H1 (cell line): ENCODE measurements at regions not wholly inside any gene's neighbourhood (a gene's known extent, or its start where the extent isn't known, plus 50 kb on each side); places are given as distances from the start of the nearest gene placed in this dataset.

ENCODE experiments used
- SIN3A ChIP-seq, 2 experiments: IDR thresholded peaks in 1 of 2; conservative IDR thresholded peaks in 1 of 2; 2 replicates each; pipeline ENCODE4 v1.6.1; 2011 to 2012; ENCODE audit warnings: low read length in 2 of 2, improper control_type of control experiment in 1 of 2, low read depth in 1 of 2, mild to moderate bottlenecking in 1 of 2
- SP2 ChIP-seq: IDR thresholded peaks from 2 replicates; pipeline ENCODE4 v1.6.1; 2012; ENCODE audit warnings: mild to moderate bottlenecking, low read length, inconsistent platforms
- SP4 ChIP-seq: IDR thresholded peaks from 2 replicates; pipeline ENCODE4 v1.6.1; 2012; ENCODE audit warnings: low read length, inconsistent platforms
- TAF7 ChIP-seq: optimal IDR thresholded peaks from 2 replicates; pipeline ENCODE3; 2011; ENCODE audit warnings: low read depth, mild to moderate bottlenecking, inconsistent platforms, low read length, moderate library complexity, borderline replicate concordance
- TF ChIP-seq, protein P1 (sequence below): fragments of 300-600 bp; sonication (generic); IDR thresholded peaks from 2 replicates; pipeline ENCODE4 v1.7.1; 2012; ENCODE audit warnings: low read length, moderate library complexity, mild to moderate bottlenecking, inconsistent platforms; ENCODE audit not compliant: insufficient replicate concordance
- TF ChIP-seq, protein P2 (sequence below), 3 experiments: IDR thresholded peaks; 1 replicate in 2 of 3; 2 replicates in 1 of 3; pipeline versions ENCODE4 v1.5.1 to v1.6.1; 2011; ENCODE audit warnings: low read length in 3 of 3, mild to moderate bottlenecking in 3 of 3, inconsistent platforms in 2 of 3, low read depth in 1 of 3, moderate library complexity in 1 of 3; ENCODE audit not compliant: insufficient read depth in 1 of 3; ENCODE audit errors: control extremely low read depth in 1 of 3

- TF ChIP-seq, protein P1, sequence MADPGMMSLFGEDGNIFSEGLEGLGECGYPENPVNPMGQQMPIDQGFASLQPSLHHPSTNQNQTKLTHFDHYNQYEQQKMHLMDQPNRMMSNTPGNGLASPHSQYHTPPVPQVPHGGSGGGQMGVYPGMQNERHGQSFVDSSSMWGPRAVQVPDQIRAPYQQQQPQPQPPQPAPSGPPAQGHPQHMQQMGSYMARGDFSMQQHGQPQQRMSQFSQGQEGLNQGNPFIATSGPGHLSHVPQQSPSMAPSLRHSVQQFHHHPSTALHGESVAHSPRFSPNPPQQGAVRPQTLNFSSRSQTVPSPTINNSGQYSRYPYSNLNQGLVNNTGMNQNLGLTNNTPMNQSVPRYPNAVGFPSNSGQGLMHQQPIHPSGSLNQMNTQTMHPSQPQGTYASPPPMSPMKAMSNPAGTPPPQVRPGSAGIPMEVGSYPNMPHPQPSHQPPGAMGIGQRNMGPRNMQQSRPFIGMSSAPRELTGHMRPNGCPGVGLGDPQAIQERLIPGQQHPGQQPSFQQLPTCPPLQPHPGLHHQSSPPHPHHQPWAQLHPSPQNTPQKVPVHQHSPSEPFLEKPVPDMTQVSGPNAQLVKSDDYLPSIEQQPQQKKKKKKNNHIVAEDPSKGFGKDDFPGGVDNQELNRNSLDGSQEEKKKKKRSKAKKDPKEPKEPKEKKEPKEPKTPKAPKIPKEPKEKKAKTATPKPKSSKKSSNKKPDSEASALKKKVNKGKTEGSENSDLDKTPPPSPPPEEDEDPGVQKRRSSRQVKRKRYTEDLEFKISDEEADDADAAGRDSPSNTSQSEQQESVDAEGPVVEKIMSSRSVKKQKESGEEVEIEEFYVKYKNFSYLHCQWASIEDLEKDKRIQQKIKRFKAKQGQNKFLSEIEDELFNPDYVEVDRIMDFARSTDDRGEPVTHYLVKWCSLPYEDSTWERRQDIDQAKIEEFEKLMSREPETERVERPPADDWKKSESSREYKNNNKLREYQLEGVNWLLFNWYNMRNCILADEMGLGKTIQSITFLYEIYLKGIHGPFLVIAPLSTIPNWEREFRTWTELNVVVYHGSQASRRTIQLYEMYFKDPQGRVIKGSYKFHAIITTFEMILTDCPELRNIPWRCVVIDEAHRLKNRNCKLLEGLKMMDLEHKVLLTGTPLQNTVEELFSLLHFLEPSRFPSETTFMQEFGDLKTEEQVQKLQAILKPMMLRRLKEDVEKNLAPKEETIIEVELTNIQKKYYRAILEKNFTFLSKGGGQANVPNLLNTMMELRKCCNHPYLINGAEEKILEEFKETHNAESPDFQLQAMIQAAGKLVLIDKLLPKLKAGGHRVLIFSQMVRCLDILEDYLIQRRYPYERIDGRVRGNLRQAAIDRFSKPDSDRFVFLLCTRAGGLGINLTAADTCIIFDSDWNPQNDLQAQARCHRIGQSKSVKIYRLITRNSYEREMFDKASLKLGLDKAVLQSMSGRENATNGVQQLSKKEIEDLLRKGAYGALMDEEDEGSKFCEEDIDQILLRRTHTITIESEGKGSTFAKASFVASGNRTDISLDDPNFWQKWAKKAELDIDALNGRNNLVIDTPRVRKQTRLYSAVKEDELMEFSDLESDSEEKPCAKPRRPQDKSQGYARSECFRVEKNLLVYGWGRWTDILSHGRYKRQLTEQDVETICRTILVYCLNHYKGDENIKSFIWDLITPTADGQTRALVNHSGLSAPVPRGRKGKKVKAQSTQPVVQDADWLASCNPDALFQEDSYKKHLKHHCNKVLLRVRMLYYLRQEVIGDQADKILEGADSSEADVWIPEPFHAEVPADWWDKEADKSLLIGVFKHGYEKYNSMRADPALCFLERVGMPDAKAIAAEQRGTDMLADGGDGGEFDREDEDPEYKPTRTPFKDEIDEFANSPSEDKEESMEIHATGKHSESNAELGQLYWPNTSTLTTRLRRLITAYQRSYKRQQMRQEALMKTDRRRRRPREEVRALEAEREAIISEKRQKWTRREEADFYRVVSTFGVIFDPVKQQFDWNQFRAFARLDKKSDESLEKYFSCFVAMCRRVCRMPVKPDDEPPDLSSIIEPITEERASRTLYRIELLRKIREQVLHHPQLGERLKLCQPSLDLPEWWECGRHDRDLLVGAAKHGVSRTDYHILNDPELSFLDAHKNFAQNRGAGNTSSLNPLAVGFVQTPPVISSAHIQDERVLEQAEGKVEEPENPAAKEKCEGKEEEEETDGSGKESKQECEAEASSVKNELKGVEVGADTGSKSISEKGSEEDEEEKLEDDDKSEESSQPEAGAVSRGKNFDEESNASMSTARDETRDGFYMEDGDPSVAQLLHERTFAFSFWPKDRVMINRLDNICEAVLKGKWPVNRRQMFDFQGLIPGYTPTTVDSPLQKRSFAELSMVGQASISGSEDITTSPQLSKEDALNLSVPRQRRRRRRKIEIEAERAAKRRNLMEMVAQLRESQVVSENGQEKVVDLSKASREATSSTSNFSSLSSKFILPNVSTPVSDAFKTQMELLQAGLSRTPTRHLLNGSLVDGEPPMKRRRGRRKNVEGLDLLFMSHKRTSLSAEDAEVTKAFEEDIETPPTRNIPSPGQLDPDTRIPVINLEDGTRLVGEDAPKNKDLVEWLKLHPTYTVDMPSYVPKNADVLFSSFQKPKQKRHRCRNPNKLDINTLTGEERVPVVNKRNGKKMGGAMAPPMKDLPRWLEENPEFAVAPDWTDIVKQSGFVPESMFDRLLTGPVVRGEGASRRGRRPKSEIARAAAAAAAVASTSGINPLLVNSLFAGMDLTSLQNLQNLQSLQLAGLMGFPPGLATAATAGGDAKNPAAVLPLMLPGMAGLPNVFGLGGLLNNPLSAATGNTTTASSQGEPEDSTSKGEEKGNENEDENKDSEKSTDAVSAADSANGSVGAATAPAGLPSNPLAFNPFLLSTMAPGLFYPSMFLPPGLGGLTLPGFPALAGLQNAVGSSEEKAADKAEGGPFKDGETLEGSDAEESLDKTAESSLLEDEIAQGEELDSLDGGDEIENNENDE: no peak
- TF ChIP-seq SIN3A (conservative IDR thresholded peaks at IDR 0.05 in 1 of 2, IDR thresholded peaks at IDR 0.05 in 1 of 2; ENCODE audit: low read depth in 1 of 2, low read length in 2 of 2): no peak
- no peak for TF ChIP-seq SP4
- no peak for TF ChIP-seq TAF7
- TF ChIP-seq, protein P2, sequence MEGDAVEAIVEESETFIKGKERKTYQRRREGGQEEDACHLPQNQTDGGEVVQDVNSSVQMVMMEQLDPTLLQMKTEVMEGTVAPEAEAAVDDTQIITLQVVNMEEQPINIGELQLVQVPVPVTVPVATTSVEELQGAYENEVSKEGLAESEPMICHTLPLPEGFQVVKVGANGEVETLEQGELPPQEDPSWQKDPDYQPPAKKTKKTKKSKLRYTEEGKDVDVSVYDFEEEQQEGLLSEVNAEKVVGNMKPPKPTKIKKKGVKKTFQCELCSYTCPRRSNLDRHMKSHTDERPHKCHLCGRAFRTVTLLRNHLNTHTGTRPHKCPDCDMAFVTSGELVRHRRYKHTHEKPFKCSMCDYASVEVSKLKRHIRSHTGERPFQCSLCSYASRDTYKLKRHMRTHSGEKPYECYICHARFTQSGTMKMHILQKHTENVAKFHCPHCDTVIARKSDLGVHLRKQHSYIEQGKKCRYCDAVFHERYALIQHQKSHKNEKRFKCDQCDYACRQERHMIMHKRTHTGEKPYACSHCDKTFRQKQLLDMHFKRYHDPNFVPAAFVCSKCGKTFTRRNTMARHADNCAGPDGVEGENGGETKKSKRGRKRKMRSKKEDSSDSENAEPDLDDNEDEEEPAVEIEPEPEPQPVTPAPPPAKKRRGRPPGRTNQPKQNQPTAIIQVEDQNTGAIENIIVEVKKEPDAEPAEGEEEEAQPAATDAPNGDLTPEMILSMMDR (IDR thresholded peaks at IDR 0.05; ENCODE audit: control extremely low read depth in 1 of 3, insufficient read depth in 1 of 3, low read depth in 1 of 3, low read length in 3 of 3): peak in 2 of 3 experiments; percentile 23 to 57; a peak in 1 of 4 replicates
- TF ChIP-seq SP2: no peak
These were observed 75.7 kb upstream of the PKN2 start (continued) for GRCh38 chr1:88608139-88608943.
